Activated CD8-positive, alpha-beta T cell treated with anti-CD3 and anti-CD28 coated beads, Interleukin-2, amount 10 ng/mL, durations not matched to agents 7 days and 5 days (primary cell): ENCODE measurements at regions not wholly inside any gene's neighbourhood (a gene's known extent, or its start where the extent isn't known, plus 50 kb on each side); places are given as distances from the start of the nearest gene placed in this dataset.

Experiments used
- ATAC-seq: fragments of 150-1000 bp; cut with Tn5 transposase; one replicate; pipeline ENCODE4 v1.10.0; 2021; ENCODE audit warnings: moderate library complexity
- CTCF ChIA-PET: fragments of 350-600 bp; sonication (Branson Sonifier 250); formaldehyde crosslinking; loops from one replicate; lab custom pipeline; 2021; ENCODE audit warnings: antibody characterized with exemption; lab: Charles Lee
- POLR2A ChIA-PET: fragments of 350-600 bp; sonication (Branson Sonifier 250); formaldehyde crosslinking; loops from one replicate; lab custom pipeline; 2021; ENCODE audit warnings: antibody characterized with exemption; lab: Charles Lee
- DNase-seq: peaks from one replicate; pipeline ENCODE4 v3.0.0-alpha.2; 2020
- H3K27ac Mint-ChIP-seq: one replicate; pipeline ENCODE4 v1.8.0; 2021; ENCODE audit warnings: mild to moderate bottlenecking, mixed read lengths
- H3K27me3 Mint-ChIP-seq: one replicate; pipeline ENCODE4 v1.8.0; 2021; ENCODE audit warnings: low read depth, mixed read lengths
- H3K36me3 Mint-ChIP-seq: one replicate; pipeline ENCODE4 v1.8.0; 2021; ENCODE audit warnings: low read depth, mixed read lengths
- H3K4me1 Mint-ChIP-seq: one replicate; pipeline ENCODE4 v1.8.0; 2021; ENCODE audit warnings: low read depth, mixed read lengths
- H3K4me3 Mint-ChIP-seq: one replicate; pipeline ENCODE4 v1.8.0; 2021; ENCODE audit warnings: mild to moderate bottlenecking, mixed read lengths
- H3K9me3 Mint-ChIP-seq: one replicate; pipeline ENCODE4 v1.8.0; 2022; ENCODE audit warnings: mixed read lengths; ENCODE audit not compliant: insufficient read depth

- DNase-seq: no peak
- ATAC-seq: no peak
- H3K36me3 Mint-ChIP-seq: no peaks in the 10 kb centered on the region
- H3K27me3 Mint-ChIP-seq: no peaks in the 10 kb centered on the region
- H3K4me3 Mint-ChIP-seq: no peak overlapping the region
- H3K27ac Mint-ChIP-seq: no peak overlapping the region
- CTCF ChIA-PET: no interaction called here
- POLR2A ChIA-PET: no interaction called here
- H3K4me1 Mint-ChIP-seq: no peaks in the 10 kb centered on the region
- no peaks in the 10 kb centered on the region for H3K9me3 Mint-ChIP-seq
Observed at GRCh38 chr1:4152266-4152665, 252.2 kb upstream of the C1orf174 start.

DNA sequence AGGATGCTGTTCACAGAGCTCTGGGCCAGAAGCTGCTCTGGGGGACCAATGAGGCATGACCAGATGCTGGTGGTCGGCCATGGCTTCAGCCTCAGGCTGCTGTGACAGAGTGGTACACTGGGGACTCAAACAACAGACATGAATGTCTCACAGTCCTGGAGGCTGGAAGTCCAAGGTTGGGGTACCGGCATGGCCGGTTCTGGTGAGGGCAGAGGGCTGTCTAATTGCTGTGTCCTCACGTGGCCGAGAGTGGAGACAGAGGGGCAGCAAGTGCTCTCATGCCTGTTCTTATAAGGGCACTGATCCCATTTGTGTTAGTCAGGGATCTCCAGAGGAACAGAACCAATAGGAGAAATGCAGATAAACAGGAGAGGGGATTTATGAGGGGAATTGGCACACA, 253.5 kb upstream of the C1orf174 start:
- Mint-ChIP-seq H3K4me3 (no peak overlapping the region), H3K36me3 (no peaks in the 10 kb centered on the region), H3K4me1 (no peaks in the 10 kb centered on the region), H3K9me3 (no peaks in the 10 kb centered on the region), H3K27ac (no peak overlapping the region), H3K27me3 (no peaks in the 10 kb centered on the region)
- DNase-seq (no peak), ATAC-seq (no peak)
- ChIA-PET POLR2A (no interaction called here), CTCF (no interaction called here)

- CTCF ChIA-PET: no interaction called here
- Mint-ChIP-seq H3K9me3 (no peaks in the 10 kb centered on the region), H3K4me3 (no peak overlapping the region), H3K36me3 (no peaks in the 10 kb centered on the region), H3K4me1 (no peaks in the 10 kb centered on the region), H3K27ac (no peak overlapping the region), H3K27me3 (no peaks in the 10 kb centered on the region)
- POLR2A ChIA-PET: no interaction called here
- DNase-seq (no peak), ATAC-seq (no peak)
Observed at GRCh38 chr1:4156241-4156973, 256.3 kb upstream of the C1orf174 start.

DNA sequence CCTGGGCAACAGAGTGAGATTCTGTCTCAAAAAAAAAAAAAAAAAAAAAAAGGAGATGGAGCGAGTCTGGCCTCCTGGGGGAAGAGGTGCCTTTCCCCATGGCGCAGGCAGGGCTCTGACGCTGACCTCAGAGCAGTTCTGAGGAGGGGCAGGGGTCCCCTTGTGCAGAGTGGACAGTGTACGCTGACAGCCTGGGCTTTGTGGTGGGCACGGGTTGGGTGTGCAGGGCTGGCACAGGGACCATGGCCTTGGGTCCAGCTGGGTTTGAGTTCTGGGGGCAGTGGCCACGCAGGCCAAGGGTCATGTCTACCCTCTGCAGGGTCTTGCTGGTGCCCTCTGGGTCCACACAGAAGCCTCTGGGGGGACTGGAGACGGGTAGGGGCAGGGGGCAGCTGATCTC, 260.1 kb upstream of the C1orf174 start:
- ChIA-PET CTCF (no interaction called here), POLR2A (no interaction called here)
- no peak overlapping the region for H3K4me3 Mint-ChIP-seq
- H3K9me3 Mint-ChIP-seq: no peaks in the 10 kb centered on the region
- peaks cover 2% of the 10 kb centered on the region for H3K27me3 Mint-ChIP-seq
- ATAC-seq (no peak), DNase-seq (no peak)
- no peaks in the 10 kb centered on the region for H3K36me3 Mint-ChIP-seq
- H3K4me1 Mint-ChIP-seq: no peaks in the 10 kb centered on the region
- no peak overlapping the region for H3K27ac Mint-ChIP-seq

- DNase-seq: no peak
- ChIA-PET POLR2A (no interaction called here), CTCF (no interaction called here)
- H3K4me3 Mint-ChIP-seq: no peak overlapping the region
- H3K27ac Mint-ChIP-seq: no peak overlapping the region
- ATAC-seq: no peak
- no peaks in the 10 kb centered on the region for H3K9me3 Mint-ChIP-seq
- H3K36me3 Mint-ChIP-seq: no peaks in the 10 kb centered on the region
- peaks cover 3% of the 10 kb centered on the region for H3K27me3 Mint-ChIP-seq
- H3K4me1 Mint-ChIP-seq: no peaks in the 10 kb centered on the region
Observed at GRCh38 chr1:4161366-4162006, 261.4 kb upstream of the C1orf174 start.

- CTCF ChIA-PET: no interaction called here
- H3K4me1 Mint-ChIP-seq: no peaks in the 10 kb centered on the region
- no peak overlapping the region for H3K27ac Mint-ChIP-seq
- H3K4me3 Mint-ChIP-seq: no peak overlapping the region
- no peaks in the 10 kb centered on the region for H3K9me3 Mint-ChIP-seq
- DNase-seq: no peak
- H3K27me3 Mint-ChIP-seq: peaks cover 6% of the 10 kb centered on the region
- POLR2A ChIA-PET: no interaction called here
- no peak for ATAC-seq
- H3K36me3 Mint-ChIP-seq: no peaks in the 10 kb centered on the region
Observed at GRCh38 chr1:4164965-4165364, 264.9 kb upstream of the C1orf174 start.

DNA sequence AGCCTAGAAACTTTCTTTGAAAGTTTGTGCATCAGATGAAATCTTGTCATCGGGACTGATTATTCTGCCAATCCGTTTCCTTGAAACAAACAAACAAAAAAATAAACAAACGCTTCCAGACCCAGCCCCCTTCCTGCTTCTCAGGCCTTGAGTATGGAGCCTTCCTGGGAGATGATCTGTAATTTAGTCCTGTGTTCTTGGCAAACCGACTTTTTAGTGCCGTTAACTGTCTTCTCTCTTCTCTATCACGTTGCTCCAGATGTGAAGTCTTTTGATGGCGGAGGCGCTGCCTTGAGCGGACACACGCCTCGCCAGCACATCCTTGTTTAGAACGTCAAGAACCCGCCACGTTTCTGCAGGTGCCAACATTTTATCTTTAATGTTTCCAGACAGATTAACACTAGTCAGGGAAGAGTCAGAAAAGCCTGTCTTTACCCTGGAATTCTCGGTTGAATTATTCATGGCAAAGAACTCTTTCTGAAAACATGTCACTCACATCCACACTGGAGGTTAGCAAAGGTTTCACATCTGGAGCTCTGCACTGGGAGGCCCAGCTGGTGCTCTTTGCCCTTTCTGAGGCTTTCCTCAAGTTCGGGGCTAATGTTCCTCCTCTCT, 265.7 kb upstream of the C1orf174 start:
- DNase-seq: no peak
- peaks cover 6% of the 10 kb centered on the region for H3K27me3 Mint-ChIP-seq
- H3K9me3 Mint-ChIP-seq: no peaks in the 10 kb centered on the region
- H3K4me1 Mint-ChIP-seq: no peaks in the 10 kb centered on the region
- no peak overlapping the region for H3K4me3 Mint-ChIP-seq
- no peak for ATAC-seq
- CTCF ChIA-PET: no interaction called here
- POLR2A ChIA-PET: no interaction called here
- H3K27ac Mint-ChIP-seq: no peak overlapping the region
- no peaks in the 10 kb centered on the region for H3K36me3 Mint-ChIP-seq

GRCh38 chr1:4166713-4167112, 266.6 kb upstream of the C1orf174 start:
- H3K27ac Mint-ChIP-seq: no peak overlapping the region
- CTCF ChIA-PET: no interaction called here

DNA sequence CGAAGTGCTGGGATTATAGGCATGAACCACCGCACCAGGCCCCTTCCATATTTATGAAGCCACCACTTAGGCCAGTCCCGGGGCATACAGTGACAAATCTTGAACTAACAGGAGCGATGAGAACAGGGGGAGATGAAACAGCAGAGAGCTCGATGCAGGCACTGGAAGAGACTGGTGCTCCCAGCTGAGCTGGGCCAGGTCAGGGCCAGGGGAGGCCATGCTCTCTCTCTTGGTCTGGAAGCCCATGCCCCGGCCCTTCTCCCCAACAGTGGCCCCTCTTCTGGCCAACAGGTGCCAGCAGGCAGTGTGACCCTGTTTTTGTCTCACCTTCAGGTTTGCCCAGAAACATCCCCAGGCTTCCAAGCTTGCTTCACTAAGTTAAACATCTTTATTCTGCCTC, 269.9 kb upstream of the C1orf174 start:
- peaks cover 4% of the 10 kb centered on the region for H3K27me3 Mint-ChIP-seq
- no peaks in the 10 kb centered on the region for H3K9me3 Mint-ChIP-seq
- H3K36me3 Mint-ChIP-seq: no peaks in the 10 kb centered on the region
- no peak for ATAC-seq
- peaks cover 7% of the 10 kb centered on the region for H3K4me1 Mint-ChIP-seq
- DNase-seq: no peak
- no peak overlapping the region for H3K27ac Mint-ChIP-seq
- no peak overlapping the region for H3K4me3 Mint-ChIP-seq
- ChIA-PET CTCF (no interaction called here), POLR2A (no interaction called here)

More at GRCh38 chr1:4166713-4167112, 266.6 kb upstream of the C1orf174 start:
- POLR2A ChIA-PET: no interaction called here
- ATAC-seq (no peak), DNase-seq (no peak)
- Mint-ChIP-seq H3K9me3 (no peaks in the 10 kb centered on the region), H3K4me1 (no peaks in the 10 kb centered on the region), H3K36me3 (no peaks in the 10 kb centered on the region), H3K4me3 (no peak overlapping the region), H3K27me3 (peaks cover 6% of the 10 kb centered on the region)

DNA sequence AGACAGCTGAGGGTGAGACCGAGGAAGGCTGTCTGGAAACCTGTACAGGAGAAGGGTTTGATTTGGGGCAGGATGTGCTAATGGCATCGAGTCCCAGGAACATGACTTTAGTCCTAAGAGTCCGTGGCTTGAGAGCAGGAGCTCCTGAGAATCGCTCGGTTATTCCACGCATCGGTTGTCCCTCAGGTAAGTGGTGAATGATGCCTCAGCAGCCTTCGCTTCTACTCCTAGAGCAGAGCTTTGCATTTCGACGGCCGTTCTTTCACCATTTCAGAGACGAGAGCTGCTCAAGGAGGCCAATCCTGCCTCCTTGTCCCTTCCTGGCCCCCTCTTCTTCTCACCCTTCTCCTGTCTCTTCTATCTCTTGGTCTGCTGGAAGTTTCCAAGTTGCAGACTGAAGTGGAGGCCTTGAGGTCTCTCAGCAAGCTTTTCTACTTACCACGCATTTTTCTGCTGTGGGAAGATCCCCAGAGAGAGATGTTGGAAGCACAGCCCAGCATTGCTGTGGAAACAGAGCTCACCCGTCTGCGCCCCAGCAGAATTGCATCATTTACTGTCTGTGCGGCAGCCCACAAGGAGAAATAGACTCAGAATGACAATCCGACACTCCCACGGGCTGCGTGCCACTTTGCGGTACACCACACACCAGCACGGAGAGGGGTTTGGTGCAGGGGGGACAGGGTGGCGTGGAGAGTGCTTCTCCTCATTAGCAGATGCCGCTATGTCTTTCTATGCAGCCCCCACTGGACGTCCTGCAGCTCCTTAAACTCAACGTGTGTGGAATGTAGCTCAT, 270.7 kb upstream of the C1orf174 start:
- CTCF ChIA-PET: no interaction called here
- Mint-ChIP-seq H3K27me3 (peaks cover 4% of the 10 kb centered on the region), H3K4me1 (peaks cover 7% of the 10 kb centered on the region), H3K4me3 (no peak overlapping the region), H3K36me3 (no peaks in the 10 kb centered on the region), H3K9me3 (no peaks in the 10 kb centered on the region), H3K27ac (no peak overlapping the region)
- POLR2A ChIA-PET: no interaction called here
- no peak for DNase-seq
- ATAC-seq: no peak

DNA sequence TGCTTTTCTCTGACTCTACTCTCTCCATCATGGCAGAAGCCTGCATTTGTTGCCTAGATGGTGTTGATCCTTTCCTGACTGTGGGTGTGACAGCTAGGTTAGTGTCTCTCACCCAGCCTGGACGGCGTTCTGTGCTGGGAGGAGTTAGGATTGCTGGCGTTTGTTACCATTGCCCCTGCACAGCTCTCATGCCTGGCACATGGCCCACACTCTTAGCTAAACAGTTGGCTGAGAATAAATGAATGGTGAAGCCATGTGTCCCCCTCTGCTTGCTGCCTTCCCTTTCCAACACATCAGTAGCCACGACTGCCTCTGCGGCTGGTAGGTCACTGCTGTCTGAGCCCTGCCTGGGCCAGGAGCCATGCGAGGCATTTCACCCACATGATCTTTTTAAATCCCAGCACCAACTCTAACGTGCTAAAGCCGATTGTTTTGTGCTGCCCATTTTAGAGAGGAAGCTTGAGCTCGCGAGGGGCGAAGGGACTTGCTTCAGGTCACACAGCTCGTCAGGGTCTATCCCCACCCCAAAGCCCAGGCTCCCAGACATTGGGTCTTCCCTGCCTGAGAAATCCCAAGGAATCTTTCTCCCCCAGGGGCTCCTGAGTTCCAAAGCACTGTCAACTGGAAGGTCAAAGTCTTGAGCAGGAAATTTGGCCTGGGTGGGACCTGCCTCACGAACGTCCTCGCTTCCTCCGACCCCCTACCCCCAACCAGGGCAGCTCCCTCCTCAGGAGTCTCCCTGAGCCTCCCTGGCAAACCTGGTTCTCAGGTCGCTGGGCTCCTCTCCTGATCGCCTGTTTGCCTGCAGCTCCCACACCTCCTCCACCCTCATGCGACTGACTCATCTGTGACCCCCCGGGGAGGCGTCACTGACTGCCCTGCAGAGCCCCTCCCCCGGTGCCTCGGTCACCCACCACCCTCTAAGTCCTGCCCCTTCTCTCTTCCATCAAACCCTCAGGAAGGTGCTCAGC, 271.7 kb upstream of the C1orf174 start:
- H3K36me3 Mint-ChIP-seq: no peaks in the 10 kb centered on the region
- no peaks in the 10 kb centered on the region for H3K9me3 Mint-ChIP-seq
- no peak overlapping the region for H3K27ac Mint-ChIP-seq
- CTCF ChIA-PET: no interaction called here
- no peak for ATAC-seq
- H3K4me1 Mint-ChIP-seq: peaks cover 7% of the 10 kb centered on the region
- H3K4me3 Mint-ChIP-seq: no peak overlapping the region
- POLR2A ChIA-PET: no interaction called here
- no peak for DNase-seq
- H3K27me3 Mint-ChIP-seq: no peaks in the 10 kb centered on the region
